ENCODE measurements at regions not wholly inside any gene's neighbourhood (a gene's known extent, or its start where the extent isn't known, plus 50 kb on each side); places are given as distances from the start of the nearest gene placed in this dataset.

GRCh38 chr1:212225416-212225815 lies 59.8 kb upstream of the PPP2R5A start:
- no peak for DNase-seq (ENCODE audit: low spot score)

GRCh38 chr1:212225871-212226302 lies 59.3 kb upstream of the PPP2R5A start:
- DNase-seq (ENCODE audit: low spot score) = peak; percentile 69

DNA sequence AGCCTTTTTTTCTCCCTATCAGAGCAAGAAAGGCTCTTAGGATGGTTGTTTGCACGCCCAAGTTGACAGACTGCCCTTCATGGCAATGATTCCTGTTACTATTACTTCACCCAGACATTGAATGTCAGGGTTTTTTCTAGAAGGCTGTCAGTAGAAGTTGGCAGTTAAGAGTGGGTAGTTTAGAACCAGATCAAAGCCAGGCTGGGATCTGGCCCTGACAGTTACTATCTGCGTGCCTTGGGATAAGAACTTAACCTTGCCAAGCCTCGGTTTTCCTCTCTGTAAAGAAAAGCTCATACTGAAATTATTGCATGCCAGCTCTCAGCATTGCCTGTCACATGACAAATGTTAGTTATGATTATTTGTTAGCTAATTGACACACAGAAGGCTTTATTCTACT lies 58.7 kb upstream of the PPP2R5A start:
- DNase-seq (ENCODE audit: low spot score) = no peak

DNA sequence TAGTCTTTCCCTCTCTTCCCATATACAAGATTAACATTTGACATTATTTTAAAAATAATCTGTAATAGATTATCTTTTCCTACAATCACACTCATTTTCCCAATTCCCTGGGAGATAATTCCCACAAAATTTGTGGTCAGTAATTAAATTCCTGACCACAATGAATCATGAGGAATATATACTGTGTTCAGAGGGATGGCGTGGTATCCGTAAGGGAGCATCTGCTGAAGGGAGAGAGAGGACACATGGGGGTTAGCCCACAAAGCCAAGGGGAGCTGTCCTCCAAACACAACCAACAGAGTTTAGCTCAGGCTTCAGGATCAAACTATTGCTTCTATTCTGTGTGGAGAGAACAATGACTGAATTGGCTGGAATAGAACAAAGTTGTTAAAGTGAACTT lies 57.1 kb upstream of the PPP2R5A start:
- no peak for DNase-seq (ENCODE audit: low spot score)

DNA sequence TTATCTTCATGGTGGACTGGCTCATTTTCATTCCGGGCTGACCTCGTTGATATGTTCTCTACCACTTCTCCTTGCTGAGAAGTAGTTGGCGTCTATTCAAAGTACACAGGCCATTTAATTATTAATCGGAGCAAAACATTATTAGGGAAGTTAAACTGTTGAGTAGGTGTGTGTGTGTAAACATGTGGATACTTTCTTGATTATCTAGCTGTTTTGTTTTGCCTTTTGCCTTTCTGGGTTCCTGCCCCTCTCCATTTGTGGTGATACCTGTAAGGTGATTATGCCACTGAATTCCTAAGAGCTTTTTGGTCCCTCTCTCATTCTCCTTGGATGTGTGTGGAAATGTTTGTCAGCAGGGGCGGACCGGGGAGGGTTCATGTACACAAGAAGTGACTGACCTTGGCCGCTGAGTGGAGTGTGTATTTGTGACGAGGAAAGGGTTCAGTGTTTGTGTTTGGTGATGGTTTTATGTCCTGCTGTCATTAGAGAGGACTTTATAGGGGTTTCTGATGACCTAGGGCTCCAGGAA lies 56.6 kb upstream of the PPP2R5A start:
- peak; percentile 79 for DNase-seq (ENCODE audit: low spot score)

DNA sequence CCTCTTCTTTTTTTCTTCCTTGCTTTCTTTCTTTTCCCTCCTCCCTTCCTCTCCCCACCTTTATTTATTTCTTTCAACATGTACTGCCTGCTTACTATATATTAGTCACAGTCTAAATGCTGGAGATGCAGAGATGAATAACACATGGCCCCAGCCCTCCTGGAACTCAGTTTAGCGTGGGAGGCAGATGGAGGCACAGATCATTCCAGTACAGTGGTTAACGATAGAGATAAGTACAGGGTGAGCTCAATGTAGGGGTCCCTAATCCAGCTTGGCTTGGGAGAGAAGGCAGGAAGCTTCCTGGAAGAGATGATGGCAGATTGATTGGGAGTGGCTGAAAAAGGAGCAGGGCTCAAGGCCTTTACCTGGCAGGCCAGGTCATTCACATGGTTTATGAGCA lies 55.6 kb upstream of the PPP2R5A start:
- DNase-seq (ENCODE audit: low spot score) = peak; percentile 37

- no peak for DNase-seq (ENCODE audit: low spot score)
These were observed 54.9 kb upstream of the PPP2R5A start for GRCh38 chr1:212230329-212230728.

- DNase-seq (ENCODE audit: low spot score) = no peak
These were observed 53.8 kb upstream of the PPP2R5A start for GRCh38 chr1:212231372-212231771.

- no peak for DNase-seq (ENCODE audit: low spot score)
These were observed 53.1 kb upstream of the PPP2R5A start for GRCh38 chr1:212232090-212232489.

GRCh38 chr1:212233321-212233720 lies 51.9 kb upstream of the PPP2R5A start:
- DNase-seq (ENCODE audit: low spot score) = no peak

DNA sequence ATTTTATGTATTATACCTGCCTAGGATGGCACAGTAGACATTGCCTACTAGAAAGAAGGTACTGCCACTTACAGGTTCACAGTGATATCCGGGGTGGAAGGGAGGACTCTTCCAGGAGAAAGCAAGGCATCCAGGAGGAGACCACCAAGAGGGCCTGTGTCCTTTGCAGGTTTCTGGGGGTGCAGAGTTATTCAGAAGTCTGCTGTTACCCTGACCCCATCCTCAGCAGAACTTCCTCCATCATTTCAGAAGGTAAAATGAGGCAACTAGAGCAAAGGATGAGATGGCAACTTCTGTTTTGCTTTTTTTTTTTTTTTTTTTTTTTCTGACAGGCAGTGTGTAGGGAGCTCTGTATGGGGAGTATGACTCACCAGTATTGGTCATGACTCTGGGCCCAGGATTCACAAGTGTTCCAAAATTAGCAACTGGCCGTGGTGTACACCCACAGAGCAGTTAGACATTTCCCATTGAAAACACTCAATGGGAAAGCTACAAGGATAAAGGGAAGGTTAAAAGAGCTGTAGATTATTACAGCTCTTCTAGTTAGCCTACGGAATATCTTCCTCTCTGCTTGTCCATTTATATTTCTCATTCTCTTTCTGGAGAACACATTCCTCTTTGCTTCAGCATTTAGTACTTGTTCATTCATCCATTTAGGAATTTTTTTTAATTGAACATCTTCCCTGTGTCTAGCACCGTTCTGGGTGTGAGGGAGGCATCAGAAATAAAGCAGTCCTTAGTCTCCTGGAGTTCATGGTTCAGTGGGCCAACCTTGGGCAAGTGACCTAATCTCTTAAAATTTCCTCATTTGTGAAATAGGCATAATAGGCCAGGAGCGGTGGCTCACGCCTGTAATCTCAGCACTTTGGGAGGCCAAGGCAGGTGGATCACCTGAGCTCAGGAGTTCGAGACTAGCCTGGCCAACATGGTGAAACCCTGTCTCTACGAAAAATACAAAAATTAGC lies 50.5 kb upstream of the PPP2R5A start:
- DNase-seq (ENCODE audit: low spot score) = peak; percentile 97
